ENCODE measurements at regions not wholly inside any gene's neighbourhood (a gene's known extent, or its start where the extent isn't known, plus 50 kb on each side); places are given as distances from the start of the nearest gene placed in this dataset.
"Not testable (repeated sequence)": the region's sequence is repeated elsewhere in the genome, so short reads cannot be mapped to it uniquely, and the experiment has no call there.

GRCh38 chr5:100364757-100365478 lies 170.3 kb upstream of the FAM174A start:
- not testable (repeated sequence) for DNase-seq

DNA sequence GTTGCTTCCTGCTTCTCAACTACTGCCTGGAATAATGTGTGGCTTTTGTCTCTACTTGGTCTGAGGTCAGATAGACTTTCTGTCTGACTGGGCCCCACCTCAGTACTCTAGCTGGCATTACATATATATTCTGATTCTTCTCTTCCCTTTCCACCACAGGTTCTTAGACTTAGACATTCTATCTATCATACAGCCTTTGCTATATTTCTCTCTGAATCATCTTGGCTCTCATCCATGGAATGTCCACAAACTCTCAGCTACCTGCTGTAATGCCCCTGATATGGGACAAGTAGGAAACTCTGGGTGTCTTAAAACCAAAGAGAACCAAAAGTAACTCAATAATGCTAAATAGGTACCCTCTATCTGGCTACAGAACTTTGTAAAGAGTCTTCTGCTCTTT lies 170.8 kb upstream of the FAM174A start:
- not testable (repeated sequence) for DNase-seq

- DNase-seq: not testable (repeated sequence)
Measured at GRCh38 chr5:100359998-100360397, 175.2 kb upstream of the FAM174A start.

DNA sequence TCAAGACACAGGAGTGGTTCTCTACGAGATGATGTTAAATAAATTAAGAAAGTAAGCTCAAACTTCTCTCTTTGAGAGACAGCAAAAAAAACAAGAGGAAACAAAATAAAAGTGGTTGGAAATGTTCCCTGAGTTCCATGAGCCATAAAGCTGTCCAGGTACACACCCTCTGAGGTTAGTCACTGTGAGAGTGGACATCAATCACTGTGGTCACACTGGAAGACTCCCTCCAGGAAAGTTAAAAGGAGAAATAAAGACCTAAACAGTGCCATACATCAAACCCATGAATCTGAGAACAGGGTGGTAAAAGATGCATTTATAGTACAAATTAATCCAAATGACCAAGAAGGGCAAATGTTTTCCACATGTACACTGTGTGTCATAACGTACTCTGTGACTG lies 188.9 kb upstream of the FAM174A start:
- not testable (repeated sequence) for DNase-seq

DNA sequence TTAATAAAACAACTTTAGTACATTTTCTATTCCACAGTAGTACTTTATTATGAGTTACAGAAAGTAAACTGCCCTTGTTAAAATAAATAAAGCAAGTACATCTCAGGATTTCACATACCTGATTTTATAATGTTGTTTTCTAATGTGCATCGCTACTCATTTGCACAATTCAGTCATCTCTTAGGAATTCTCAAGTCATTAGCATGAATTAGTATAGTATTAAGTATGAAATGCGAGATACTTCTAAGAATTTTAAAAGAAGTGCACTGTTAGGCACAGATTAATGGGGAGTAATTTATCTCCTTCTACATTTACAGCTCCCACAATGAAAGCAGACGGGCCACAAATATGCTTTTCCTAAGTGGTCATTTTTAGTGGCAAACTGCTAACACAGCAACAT lies 193.7 kb upstream of the FAM174A start:
- DNase-seq: not testable (repeated sequence)

DNA sequence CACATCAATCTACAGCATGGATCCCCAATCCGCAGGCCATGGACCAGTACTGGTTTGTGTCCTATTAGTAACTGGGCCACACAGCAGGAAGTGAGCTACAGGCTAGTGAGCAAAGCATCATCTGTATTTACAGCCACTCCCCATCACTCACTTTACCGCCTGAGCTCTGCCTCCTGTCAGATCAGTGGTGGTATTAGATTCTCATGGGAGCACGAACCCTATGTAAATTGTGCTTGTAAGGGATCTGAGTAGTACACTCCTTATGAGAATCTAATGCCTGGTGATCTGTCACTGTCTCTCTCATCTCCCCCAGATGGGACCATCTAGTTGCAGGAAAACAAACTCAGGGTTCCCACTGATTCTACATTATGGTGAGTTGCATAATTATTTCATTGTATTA lies 212.7 kb upstream of the FAM174A start:
- DNase-seq: no peak

DNA sequence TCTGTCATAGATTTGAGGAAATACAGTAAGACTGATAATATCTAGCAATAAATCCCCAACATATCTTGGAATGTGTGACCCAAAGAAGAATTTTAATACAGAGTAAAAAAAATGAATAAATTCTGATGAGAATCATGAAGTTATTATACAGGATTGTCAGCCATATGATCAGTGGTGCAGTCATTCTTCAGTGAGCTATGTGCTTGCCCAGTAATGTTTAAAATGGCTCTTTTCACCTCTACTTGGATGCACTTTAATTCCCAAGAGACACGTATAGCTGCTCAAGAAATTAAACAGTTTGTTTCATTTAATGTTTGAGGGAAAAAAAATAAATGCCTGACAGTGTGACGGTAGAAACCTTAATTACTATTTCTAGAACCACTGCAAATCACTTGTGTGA lies 215.3 kb upstream of the FAM174A start:
- DNase-seq: no peak

DNA sequence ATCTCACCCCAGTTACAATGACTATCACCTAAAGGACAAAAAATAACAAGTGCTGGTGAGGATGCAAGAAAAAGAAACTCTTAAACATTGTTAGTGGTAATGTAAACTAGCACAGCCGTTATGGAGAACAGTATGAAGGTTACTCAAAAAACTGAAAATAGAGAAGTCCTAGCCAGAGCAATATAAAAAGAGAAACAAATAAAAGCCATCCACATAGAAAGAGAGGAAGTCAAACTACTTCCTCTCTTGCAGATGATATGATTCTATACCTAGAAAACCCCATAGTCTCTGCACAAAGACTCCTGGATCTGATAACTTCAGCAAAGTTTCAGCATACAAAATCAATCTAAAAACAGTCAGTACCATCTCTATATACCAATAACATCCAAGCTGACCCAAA lies 221.5 kb upstream of the FAM174A start:
- no peak for DNase-seq

- no peak for DNase-seq
Measured at GRCh38 chr5:100311806-100312205, 223.4 kb upstream of the FAM174A start.

DNA sequence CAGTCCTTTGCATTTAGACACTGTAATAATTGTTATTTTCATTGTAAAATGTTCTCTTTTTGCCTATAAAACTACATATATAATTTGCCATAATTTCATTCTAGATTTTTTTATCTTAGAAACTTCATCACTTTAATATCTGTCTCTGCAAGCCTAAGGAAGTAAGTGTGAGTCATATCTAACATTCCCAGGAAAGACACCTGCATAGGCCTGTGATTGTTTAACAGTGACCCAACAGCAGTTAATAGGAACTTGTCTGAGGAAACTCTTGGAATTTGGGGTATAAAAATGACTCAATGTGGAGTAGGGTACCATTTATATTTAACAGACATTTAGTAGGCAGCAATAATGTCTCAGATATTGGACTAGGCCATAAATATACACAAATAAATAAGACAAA lies 229.2 kb upstream of the FAM174A start:
- DNase-seq: no peak

GRCh38 chr5:100303216-100303615 lies 232.0 kb upstream of the FAM174A start:
- DNase-seq: no peak

DNA sequence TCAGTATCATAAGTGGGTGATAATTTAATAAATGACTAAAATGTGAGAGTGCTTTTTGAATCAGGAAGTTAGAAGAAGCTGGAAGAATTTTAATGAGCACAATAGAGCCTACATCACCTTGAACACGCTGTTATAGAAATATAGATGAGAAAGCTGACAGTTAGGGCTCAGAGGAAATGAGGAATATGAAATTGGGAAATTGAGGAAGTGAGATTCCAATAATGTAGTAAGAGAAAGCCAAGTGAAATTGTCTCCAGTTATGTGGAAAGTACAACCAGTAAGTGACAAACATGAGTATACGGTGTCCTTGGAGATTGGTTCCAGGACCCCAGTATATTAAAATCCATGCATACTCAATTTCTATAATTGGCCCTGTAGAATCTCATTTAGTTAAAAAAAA lies 235.9 kb upstream of the FAM174A start:
- DNase-seq: no peak

DNA sequence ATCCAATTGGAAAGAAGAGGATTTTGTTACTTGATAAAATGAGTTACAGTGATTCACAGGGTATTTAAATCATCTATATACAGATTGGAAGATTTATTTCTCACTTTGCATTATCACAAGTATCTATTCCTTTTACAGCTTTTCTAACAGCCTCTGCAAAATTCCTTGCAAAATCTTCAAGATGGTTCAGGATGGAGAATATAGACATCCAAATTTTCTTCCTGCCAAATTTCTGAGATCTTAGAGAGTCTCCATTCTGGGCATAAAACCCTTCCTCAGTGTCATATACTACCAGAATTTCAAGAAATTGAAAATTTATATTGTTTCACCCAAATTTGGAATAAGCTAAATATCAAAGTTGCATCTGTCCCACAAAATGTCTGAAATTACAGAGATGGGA lies 259.1 kb upstream of the FAM174A start:
- no peak for DNase-seq

GRCh38 chr5:100275631-100276030 lies 259.5 kb upstream of the FAM174A start:
- no peak for DNase-seq

- no peak for DNase-seq
Measured at GRCh38 chr5:100273846-100274580, 261.2 kb upstream of the FAM174A start.

- no peak for DNase-seq
Measured at GRCh38 chr5:100270023-100270771, 265.0 kb upstream of the FAM174A start.

- no peak for DNase-seq
Measured at GRCh38 chr5:100260968-100261367, 274.2 kb upstream of the FAM174A start.

GRCh38 chr5:100252944-100253343 lies 282.2 kb upstream of the FAM174A start:
- DNase-seq: no peak

GRCh38 chr5:100252037-100252436 lies 283.1 kb upstream of the FAM174A start:
- DNase-seq: no peak

DNA sequence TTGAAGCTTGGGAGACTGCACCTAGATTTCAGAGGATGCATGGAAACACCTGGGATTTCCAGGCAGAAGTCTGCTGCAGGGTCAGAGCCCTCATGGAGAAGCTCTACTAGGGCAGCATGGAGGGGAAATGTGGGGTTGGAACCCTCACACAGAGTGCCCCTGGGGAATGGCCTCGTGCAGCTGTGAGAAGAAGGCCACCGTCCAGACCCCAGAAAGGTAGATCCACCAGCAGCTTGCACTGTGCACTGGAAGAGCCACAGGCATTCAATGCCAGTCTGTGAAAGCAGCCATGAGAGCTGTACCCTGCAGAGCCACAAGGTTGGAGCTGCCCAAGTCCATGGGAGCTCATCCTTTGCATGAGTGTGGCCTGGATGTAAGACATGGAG lies 285.3 kb upstream of the FAM174A start:
- no peak for DNase-seq

DNA sequence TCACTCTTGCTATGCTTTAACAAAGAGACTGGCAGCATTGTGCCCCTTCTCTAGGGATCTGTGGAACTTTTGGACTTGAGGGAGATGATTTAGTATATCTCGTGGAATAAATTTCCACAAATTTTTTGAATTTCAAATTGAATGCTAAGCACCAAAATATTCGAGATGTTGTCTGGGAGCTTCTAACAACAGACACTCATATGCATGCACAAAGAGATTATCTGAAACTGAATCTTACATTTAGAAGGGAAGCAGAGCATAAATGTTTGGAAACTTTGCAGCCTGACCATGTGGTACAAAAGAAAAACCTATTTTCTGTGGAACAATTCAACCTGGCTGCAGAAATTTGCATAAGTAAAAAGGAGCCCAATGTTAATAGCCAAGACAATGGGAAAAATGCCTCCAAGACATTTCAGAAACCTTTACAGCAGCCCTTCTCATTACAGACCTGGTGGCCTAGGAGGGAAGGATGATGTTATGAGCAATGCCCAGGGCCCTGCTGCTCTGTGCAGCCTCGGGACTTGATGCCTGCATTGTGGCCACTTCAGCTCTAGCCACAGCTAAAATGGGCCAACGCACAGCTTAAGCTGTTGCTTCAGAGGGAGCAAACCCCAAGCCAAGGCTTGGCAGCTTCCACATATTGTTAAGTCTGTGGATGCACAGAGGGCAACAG lies 285.8 kb upstream of the FAM174A start:
- no peak for DNase-seq

DNA sequence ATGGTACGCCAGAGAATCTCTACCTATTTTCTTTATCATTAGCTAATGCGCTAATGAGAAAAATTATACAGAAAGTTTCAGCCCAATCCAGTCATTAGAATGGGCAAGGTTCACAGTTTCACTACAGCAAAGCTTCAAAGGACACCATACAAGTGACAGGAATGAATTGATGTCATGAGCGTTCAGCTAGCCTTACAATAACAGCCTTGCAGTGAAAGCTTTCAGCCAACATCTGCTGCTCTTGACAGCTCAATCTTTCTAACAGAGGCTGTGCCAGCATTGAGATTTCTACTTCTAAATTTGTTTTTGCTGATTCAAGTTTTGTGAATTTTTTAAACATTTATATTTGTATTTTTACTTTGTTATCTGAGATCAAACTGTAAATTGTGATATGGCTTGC lies 302.4 kb upstream of the FAM174A start:
- no peak for DNase-seq

DNA sequence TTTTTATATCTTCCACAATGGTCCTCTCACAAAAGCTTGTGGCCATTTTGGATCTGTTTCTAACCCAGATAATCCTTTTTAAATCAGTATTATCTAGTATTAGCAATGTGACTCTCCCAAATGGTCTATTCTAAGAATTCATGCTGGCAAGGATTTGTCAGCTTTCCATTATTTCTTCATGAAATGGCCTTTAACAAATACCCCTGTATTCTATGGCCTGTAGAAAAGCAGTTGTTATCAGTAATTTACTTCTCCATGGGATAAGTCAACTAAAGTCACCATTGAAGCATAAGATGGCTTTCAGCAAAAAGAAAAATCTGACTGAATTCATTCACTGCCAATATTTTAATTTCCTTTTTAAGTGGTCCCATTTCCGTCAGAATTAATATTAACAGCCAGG lies 346.4 kb upstream of the FAM174A start:
- DNase-seq: no peak

All from right hindlimb (tissue), 1 donor.